HCT116 (cell line): ENCODE measurements at regions not wholly inside any gene's neighbourhood (a gene's known extent, or its start where the extent isn't known, plus 50 kb on each side); places are given as distances from the start of the nearest gene placed in this dataset.

Source experiments
- ATAC-seq: fragments of 200-7000 bp; cut with Tn5 transposase; 2 replicates; pipeline ENCODE4 v1.9.1; 2020; ENCODE audit warnings: mild to moderate bottlenecking, moderate library complexity
- BruUV-seq: library from RNA; stranded (reverse); fragments of 400-500 nt; replicated peaks from 2 replicates; lab custom pipeline; 2021; lab: Mats Ljungman, UMichigan
- CTCF ChIA-PET: fragments of 300-600 bp; sonication (Branson Sonifier 250); formaldehyde crosslinking; loops from one replicate; lab custom pipeline; 2021; ENCODE audit warnings: antibody characterized with exemption; lab: Charles Lee
- POLR2A ChIA-PET: fragments of 300-600, 350-600 bp; sonication (Branson Sonifier 250); formaldehyde crosslinking; loops from one replicate; lab custom pipeline; 2021; ENCODE audit warnings: antibody characterized with exemption; lab: Charles Lee
- RAD21 ChIA-PET, 2 experiments: fragments of 300-600 bp; sonication (Branson Sonifier 250); formaldehyde crosslinking; loops; one replicate each; lab custom pipeline; 2023; ENCODE audit warnings: low total read pairs in 2 of 2; ENCODE audit not compliant: uncharacterized antibody in 2 of 2, unreplicated experiment in 2 of 2, low non-redundant PET in 1 of 2; lab: Charles Lee
- DNase-seq: peaks from one replicate; pipeline ENCODE4 v3.0.0-alpha.2; 2010; ENCODE audit warnings: low read depth, low spot score
- H2AFZ ChIP-seq: fragments of 200-600 bp; shearing (Covaris generic), sonication (generic); 2 replicates; pipeline ENCODE4 v1.6.1; 2017; ENCODE audit warnings: low read depth, mixed run types, mixed read lengths, antibody characterized with exemption, low read length; ENCODE audit not compliant: poor library complexity, severe bottlenecking
- H3K27ac ChIP-seq: 2 replicates; pipeline ENCODE4 v1.5.1; 2012; ENCODE audit warnings: low read depth, low read length
- H3K27me3 ChIP-seq: fragments of 200-600 bp; sonication (generic); 2 replicates; pipeline ENCODE4 v1.6.1; 2016; ENCODE audit warnings: mixed run types, low read length, mixed read lengths; ENCODE audit not compliant: insufficient read depth
- H3K36me3 ChIP-seq, 2 experiments: fragments of 200-500 bp in 1 of 2; fragments of 200-600 bp in 1 of 2; sonication (Bioruptor generic) in 1 of 2; sonication (generic) in 1 of 2; 2 replicates each; pipeline versions ENCODE4 v1.5.1 to v1.6.1; 2014 to 2016; ENCODE audit warnings: low read length in 2 of 2, inconsistent platforms in 1 of 2, mixed read lengths in 1 of 2, mixed run types in 1 of 2; ENCODE audit not compliant: insufficient read depth in 2 of 2, control insufficient read depth in 1 of 2
- H3K4me1 ChIP-seq, 2 experiments: fragments of 200-600 bp in 1 of 2; sonication (generic) in 1 of 2; 2 replicates each; pipeline versions ENCODE4 v1.5.1 to v1.6.1; 2012 to 2017; ENCODE audit warnings: low read length in 2 of 2, inconsistent platforms in 1 of 2, mild to moderate bottlenecking in 1 of 2, mixed read lengths in 1 of 2, mixed run types in 1 of 2, moderate library complexity in 1 of 2; ENCODE audit not compliant: insufficient read depth in 2 of 2, control insufficient read depth in 1 of 2
- H3K4me2 ChIP-seq: fragments of 200-600 bp; sonication (generic); 2 replicates; pipeline ENCODE4 v1.6.1; 2017; ENCODE audit warnings: mixed run types, low read length, mixed read lengths
- H3K4me3 ChIP-seq, 2 experiments: fragments of 200-600 bp in 1 of 2; sonication (generic) in 1 of 2; replicated peaks in 1 of 2; 2 replicates each; pipeline ENCODE4 v1.5.1; 2011 to 2016; ENCODE audit warnings: low read length in 2 of 2, control low read depth in 1 of 2, low read depth in 1 of 2, mild to moderate bottlenecking in 1 of 2, mixed read lengths in 1 of 2, mixed run types in 1 of 2
- H3K79me2 ChIP-seq: fragments of 200-600 bp; sonication (generic); 2 replicates; pipeline ENCODE4 v1.6.1; 2017; ENCODE audit warnings: mild to moderate bottlenecking, mixed run types, low read length, moderate library complexity, mixed read lengths; ENCODE audit not compliant: insufficient read depth
- H3K9ac ChIP-seq: fragments of 200-600 bp; sonication (generic); 2 replicates; pipeline ENCODE4 v1.6.1; 2016; ENCODE audit warnings: low read length, mixed read lengths
- H3K9me2 ChIP-seq: fragments of 200-600 bp; sonication (generic), shearing (Covaris generic); 2 replicates; pipeline ENCODE4 v1.6.1; 2017; ENCODE audit warnings: mixed run types, mild to moderate bottlenecking, moderate library complexity; ENCODE audit not compliant: insufficient read depth
- H3K9me3 ChIP-seq, 2 experiments: fragments of 200-500 bp in 1 of 2; fragments of 200-600 bp in 1 of 2; sonication (Bioruptor generic) in 1 of 2; sonication (generic) in 1 of 2; 2 replicates each; pipeline ENCODE4 v1.6.1; 2014 to 2017; ENCODE audit warnings: low read length in 2 of 2, mixed read lengths in 2 of 2, inconsistent platforms in 1 of 2, low read depth in 1 of 2, mild to moderate bottlenecking in 1 of 2, mixed run types in 1 of 2, moderate library complexity in 1 of 2; ENCODE audit not compliant: control insufficient read depth in 1 of 2, insufficient read depth in 1 of 2
- H4K20me1 ChIP-seq: fragments of 200-600 bp; sonication (generic), shearing (Covaris generic); 2 replicates; pipeline ENCODE4 v1.6.1; 2017; ENCODE audit warnings: mixed run types, mild to moderate bottlenecking, moderate library complexity; ENCODE audit not compliant: insufficient read depth
- ATF3 ChIP-seq: IDR thresholded peaks from 2 replicates; pipeline ENCODE4 v1.6.1; 2012
- CTCF ChIP-seq, 3 experiments: fragments of 200-600 bp in 1 of 3; sonication (generic) in 1 of 3; IDR thresholded peaks in 2 of 3; conservative IDR thresholded peaks in 1 of 3; 2 replicates each; pipeline ENCODE4 v1.5.1; 2012 to 2017; ENCODE audit warnings: low read depth in 2 of 3, low read length in 2 of 3, antibody characterized with exemption in 1 of 3, borderline replicate concordance in 1 of 3, control low read depth in 1 of 3, mild to moderate bottlenecking in 1 of 3, mixed read lengths in 1 of 3, mixed run types in 1 of 3, moderate library complexity in 1 of 3; ENCODE audit not compliant: insufficient read depth in 1 of 3
- EZH2 ChIP-seq: fragments of 200-600 bp; sonication (generic); IDR thresholded peaks from 2 replicates; pipeline ENCODE4 v1.6.1; 2017; ENCODE audit warnings: antibody characterized with exemption, mixed run types
- FOSL1 ChIP-seq: IDR thresholded peaks from 2 replicates; pipeline ENCODE4 v1.6.1; 2012; ENCODE audit warnings: low read depth
- MAX ChIP-seq: IDR thresholded peaks from 2 replicates; pipeline ENCODE4 v1.6.1; 2012
- POLR2A ChIP-seq: IDR thresholded peaks from 2 replicates; pipeline ENCODE4 v1.7.0; 2011; ENCODE audit warnings: borderline replicate concordance; ENCODE audit not compliant: insufficient read depth, insufficient read length; ENCODE audit errors: extremely low read depth
- POLR2AphosphoS5 ChIP-seq: IDR thresholded peaks from 2 replicates; pipeline ENCODE4 v1.6.1; 2011; ENCODE audit warnings: mild to moderate bottlenecking, low read depth, low read length, moderate library complexity
- SP1 ChIP-seq: IDR thresholded peaks from 2 replicates; pipeline ENCODE4 v1.6.1; 2012; ENCODE audit warnings: low read depth
- intact Hi-C: fragments of 100-400 bp; cut with micrococcal nuclease; formaldehyde crosslinking; loops from 2 replicates; pipeline ENCODE4 v1.10.0; 2022

- Histone ChIP-seq H3K79me2 (no peaks in the 10 kb centered on the region), H2AFZ (no peak overlapping the region), H3K9ac (no peak overlapping the region), H3K27ac (no peak overlapping the region), H3K4me2 (no peak overlapping the region), H3K4me1 (no peaks in the 10 kb centered on the region), H3K36me3 (no peaks in the 10 kb centered on the region), H3K4me3 (no peak overlapping the region), H3K27me3 (no peaks in the 10 kb centered on the region), H3K9me2 (no peaks in the 10 kb centered on the region), H3K9me3 (no peaks in the 10 kb centered on the region), H4K20me1 (no peaks in the 10 kb centered on the region)
- no TSS peak for BruUV-seq
- CTCF ChIA-PET, result no interaction called here
- RAD21 ChIA-PET, result no interaction called here
- TF ChIP-seq POLR2AphosphoS5 (no peak), EZH2 (no peak), CTCF (IDR thresholded peaks at IDR 0.05 in 2 of 3, conservative IDR thresholded peaks at IDR 0.05 in 1 of 3; ENCODE audit: borderline replicate concordance in 1 of 3, insufficient read depth in 1 of 3, low read depth in 2 of 3, low read length in 2 of 3) (no peak), ATF3 (no peak), MAX (no peak), POLR2A (no peak), FOSL1 (no peak), SP1 (no peak)
- ATAC-seq (no peak), DNase-seq (no peak)
- POLR2A ChIA-PET, result no interaction called here
- intact Hi-C loops, result no loop called here
These were observed 204.8 kb downstream of the FAT4 start for GRCh38 chr4:125519371-125520146.
